IMR-90 (cell line): ENCODE measurements at regions not wholly inside any gene's neighbourhood (a gene's known extent, or its start where the extent isn't known, plus 50 kb on each side); places are given as distances from the start of the nearest gene placed in this dataset.

Experiments used
- ATAC-seq: fragments of 200-7000 bp; cut with Tn5 transposase; 2 replicates; pipeline ENCODE4 v1.9.1; 2020; ENCODE audit warnings: low read depth, mild to moderate bottlenecking, moderate library complexity
- BruUV-seq: library from RNA; stranded (reverse); fragments of 400-500 nt; replicated peaks from 2 replicates; lab custom pipeline; 2021; lab: Mats Ljungman, UMichigan
- CTCF ChIA-PET: fragments of 300-600 bp; formaldehyde crosslinking; extraction: SDS; loops from one replicate; lab custom pipeline; 2021; ENCODE audit warnings: antibody characterized with exemption; lab: Yijun Ruan, JAX
- POLR2A ChIA-PET: fragments of 300-600 bp; sonication (Branson Sonifier 250); formaldehyde crosslinking; loops from one replicate; lab custom pipeline; 2022; ENCODE audit warnings: antibody characterized with exemption; ENCODE audit not compliant: unreplicated experiment; lab: Charles Lee
- DNase-seq: peaks from one replicate; pipeline ENCODE4 v3.0.0; 2013
- H2AFZ ChIP-seq: replicated peaks from 2 replicates; pipeline ENCODE3; 2013; ENCODE audit warnings: low read length, mild to moderate bottlenecking; ENCODE audit not compliant: poor library complexity
- H2AK5ac ChIP-seq: 2 replicates; pipeline ENCODE4 v1.6.1; 2013; ENCODE audit warnings: low read depth, low read length, inconsistent platforms
- H2AK9ac ChIP-seq: replicated peaks from 2 replicates; pipeline ENCODE3; 2013; ENCODE audit warnings: mild to moderate bottlenecking, low read depth, low read length, moderate library complexity; ENCODE audit not compliant: poor library complexity
- H2BK120ac ChIP-seq: 2 replicates; pipeline ENCODE4 v1.6.1; 2013; ENCODE audit warnings: low read depth, low read length, inconsistent platforms
- H2BK15ac ChIP-seq: 3 replicates; pipeline ENCODE4 v1.6.1; 2013; ENCODE audit warnings: low read depth, low read length, inconsistent platforms
- H2BK20ac ChIP-seq: 2 replicates; pipeline ENCODE4 v1.6.1; 2013; ENCODE audit warnings: low read depth, mild to moderate bottlenecking, inconsistent platforms, low read length, moderate library complexity
- H2BK5ac ChIP-seq: 2 replicates; pipeline ENCODE4 v1.6.1; 2013; ENCODE audit warnings: mild to moderate bottlenecking, low read depth, low read length, inconsistent platforms; ENCODE audit not compliant: poor library complexity, severe bottlenecking
- H3K14ac ChIP-seq: replicated peaks from 2 replicates; pipeline ENCODE4 v1.6.1; 2013; ENCODE audit warnings: low read depth, low read length, inconsistent platforms
- H3K18ac ChIP-seq: 2 replicates; pipeline ENCODE4 v1.6.1; 2013; ENCODE audit warnings: low read depth, low read length, control low read depth
- H3K23ac ChIP-seq: 2 replicates; pipeline ENCODE4 v1.6.1; 2013; ENCODE audit warnings: low read depth, low read length, inconsistent platforms
- H3K27ac ChIP-seq: 2 replicates; pipeline ENCODE4 v1.5.1; 2013; ENCODE audit warnings: mild to moderate bottlenecking, control low read depth, low read length; ENCODE audit not compliant: insufficient read depth
- H3K27me3 ChIP-seq: 2 replicates; pipeline ENCODE4 v1.6.1; 2013; ENCODE audit warnings: low read length; ENCODE audit not compliant: control insufficient read depth, insufficient read depth
- H3K36me3 ChIP-seq: 2 replicates; pipeline ENCODE4 v1.6.1; 2013; ENCODE audit warnings: low read length, mixed read lengths; ENCODE audit not compliant: control insufficient read depth, insufficient read depth
- H3K4ac ChIP-seq: 2 replicates; pipeline ENCODE4 v1.6.1; 2013; ENCODE audit warnings: low read depth, low read length, inconsistent platforms
- H3K4me1 ChIP-seq: 2 replicates; pipeline ENCODE4 v1.6.1; 2013; ENCODE audit warnings: low read length, mixed read lengths; ENCODE audit not compliant: control insufficient read depth, insufficient read depth
- H3K4me2 ChIP-seq: 2 replicates; pipeline ENCODE4 v1.6.1; 2013; ENCODE audit warnings: low read depth, mild to moderate bottlenecking, control low read depth, low read length, moderate library complexity
- H3K4me3 ChIP-seq: 2 replicates; pipeline ENCODE4 v1.5.1; 2013; ENCODE audit warnings: low read depth, mild to moderate bottlenecking, control low read depth, low read length, moderate library complexity; ENCODE audit not compliant: insufficient read depth
- H3K56ac ChIP-seq: 2 replicates; pipeline ENCODE4 v1.6.1; 2013; ENCODE audit warnings: low read length, inconsistent platforms; ENCODE audit not compliant: insufficient read depth; ENCODE audit errors: extremely low read depth
- H3K79me1 ChIP-seq, 2 experiments: 2 replicates each; pipeline ENCODE4 v1.6.1; 2013; ENCODE audit warnings: low read length in 2 of 2, inconsistent platforms in 1 of 2, low read depth in 1 of 2
- H3K9ac ChIP-seq: 2 replicates; pipeline ENCODE4 v1.6.1; 2013; ENCODE audit warnings: low read depth, low read length, control low read depth
- H3K9me1 ChIP-seq: 2 replicates; pipeline ENCODE4 v1.6.1; 2013; ENCODE audit warnings: low read length, inconsistent platforms; ENCODE audit not compliant: insufficient read depth
- H3K9me3 ChIP-seq: 2 replicates; pipeline ENCODE4 v1.6.1; 2013; ENCODE audit warnings: low read length; ENCODE audit not compliant: control insufficient read depth, insufficient read depth
- H4K20me1 ChIP-seq: 2 replicates; pipeline ENCODE4 v1.6.1; 2013; ENCODE audit warnings: low read length, inconsistent platforms; ENCODE audit not compliant: insufficient read depth
- H4K5ac ChIP-seq: 2 replicates; pipeline ENCODE4 v1.6.1; 2013; ENCODE audit warnings: mild to moderate bottlenecking, low read depth, low read length, control low read depth
- H4K8ac ChIP-seq, 2 experiments: 2 replicates each; pipeline ENCODE4 v1.6.1; 2013; ENCODE audit warnings: low read depth in 2 of 2, low read length in 2 of 2, control low read depth in 1 of 2, inconsistent platforms in 1 of 2
- H4K91ac ChIP-seq: 2 replicates; pipeline ENCODE4 v1.6.1; 2013; ENCODE audit warnings: low read depth, low read length, inconsistent platforms; ENCODE audit not compliant: insufficient read depth
- FOS ChIP-seq: fragments of 150-350 bp; IDR thresholded peaks from 2 replicates; pipeline ENCODE4 v1.6.1; 2016; ENCODE audit warnings: low read depth, low read length
- POLR2A ChIP-seq: IDR thresholded peaks from 2 replicates; pipeline ENCODE4 v1.6.1; 2012; ENCODE audit warnings: mild to moderate bottlenecking, low read depth, low read length
- WGBS, 2 experiments: methylation state at CpG; one replicate each; pipeline versions ENCODE4 v1.1.5 to v1.1.7; 2013; ENCODE audit warnings: missing lambda C conversion rate in 2 of 2; ENCODE audit not compliant: insufficient read length in 1 of 2; ENCODE audit errors: extremely low coverage in 2 of 2; 5-methylcytosine and 5-hydroxymethylcytosine counted together
- dilution Hi-C: fragments of 300-500 bp; cut with HindIII; formaldehyde crosslinking; loops from one replicate; pipeline ENCODE4 v1.14.3; 2018; ENCODE audit warnings: low sequenced_read_pairs; ENCODE audit not compliant: unreplicated experiment
- in situ Hi-C: fragments of 300-500 bp; cut with MboI; formaldehyde crosslinking; loops from 3 replicates; pipeline ENCODE4 v1.14.3; 2019; ENCODE audit warnings: low sequenced_read_pairs, inconsistent platforms, mixed read lengths
- intact Hi-C: fragments of 100-400 bp; cut with micrococcal nuclease; formaldehyde crosslinking; loops from 2 replicates; pipeline ENCODE4 v1.10.0; 2022

DNA sequence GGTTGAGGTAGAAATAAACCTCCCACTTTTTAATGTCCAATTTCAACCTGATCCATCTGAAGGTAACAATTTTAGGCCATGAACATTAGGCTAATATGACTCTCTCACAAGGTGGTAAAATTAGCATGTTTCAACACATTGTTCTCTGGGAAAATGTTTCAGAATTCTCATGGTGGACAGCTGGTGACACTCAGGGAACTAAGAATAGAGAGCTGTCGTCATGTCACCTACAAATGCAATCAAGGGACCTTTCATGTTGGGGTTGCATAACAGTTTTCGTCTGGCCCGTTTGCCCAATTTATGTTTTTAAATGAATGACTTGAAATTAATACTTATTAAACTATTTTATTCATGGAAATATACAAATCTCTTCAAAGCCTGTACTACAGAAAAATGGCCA, 180.7 kb upstream of the PRICKLE1 start:
- Histone ChIP-seq H2BK15ac (no peak overlapping the region), H3K4me1 (no peaks in the 10 kb centered on the region), H3K4ac (no peak overlapping the region), H3K27ac (no peak overlapping the region), H3K79me1 (no peaks in the 10 kb centered on the region), H2BK5ac (no peak overlapping the region), H3K56ac (no peak overlapping the region), H2AK9ac (no peak overlapping the region), H3K9ac (no peak overlapping the region), H4K91ac (no peak overlapping the region), H4K5ac (no peak overlapping the region), H3K18ac (no peak overlapping the region), H4K8ac (no peak overlapping the region), H2AFZ (no peak overlapping the region), H3K23ac (no peak overlapping the region), H2BK120ac (no peak overlapping the region), H3K4me3 (no peak overlapping the region), H3K27me3 (no peaks in the 10 kb centered on the region; the same call in 1 of the 2 replicates), H4K20me1 (no peaks in the 10 kb centered on the region), H3K14ac (no peak overlapping the region), H2AK5ac (no peak overlapping the region), H2BK20ac (no peak overlapping the region), H3K9me3 (peaks cover 5% of the 10 kb centered on the region; the same call in 1 of the 2 replicates), H3K9me1 (no peaks in the 10 kb centered on the region), H3K36me3 (no peaks in the 10 kb centered on the region), H3K4me2 (no peak overlapping the region)
- no peak for DNase-seq
- 80% methylated on average over 1 of the region's 3 CpGs; no CpG with 5 or more reads in 1 of the 2 experiments for WGBS, 2 experiments
- ATAC-seq = no peak
- TF ChIP-seq POLR2A (no peak), FOS (no peak)
- CTCF ChIA-PET = no interaction called here
- POLR2A ChIA-PET = no interaction called here
- BruUV-seq = no TSS peak
- intact Hi-C loops = no loop called here
- dilution Hi-C loops = no loop called here
- in situ Hi-C loops = no loop called here
